ENCODE measurements at regions not wholly inside any gene's neighbourhood (a gene's known extent, or its start where the extent isn't known, plus 50 kb on each side); places are given as distances from the start of the nearest gene placed in this dataset.
"Not testable (repeated sequence)": the region's sequence is repeated elsewhere in the genome, so short reads cannot be mapped to it uniquely, and the experiment has no call there.

DNA sequence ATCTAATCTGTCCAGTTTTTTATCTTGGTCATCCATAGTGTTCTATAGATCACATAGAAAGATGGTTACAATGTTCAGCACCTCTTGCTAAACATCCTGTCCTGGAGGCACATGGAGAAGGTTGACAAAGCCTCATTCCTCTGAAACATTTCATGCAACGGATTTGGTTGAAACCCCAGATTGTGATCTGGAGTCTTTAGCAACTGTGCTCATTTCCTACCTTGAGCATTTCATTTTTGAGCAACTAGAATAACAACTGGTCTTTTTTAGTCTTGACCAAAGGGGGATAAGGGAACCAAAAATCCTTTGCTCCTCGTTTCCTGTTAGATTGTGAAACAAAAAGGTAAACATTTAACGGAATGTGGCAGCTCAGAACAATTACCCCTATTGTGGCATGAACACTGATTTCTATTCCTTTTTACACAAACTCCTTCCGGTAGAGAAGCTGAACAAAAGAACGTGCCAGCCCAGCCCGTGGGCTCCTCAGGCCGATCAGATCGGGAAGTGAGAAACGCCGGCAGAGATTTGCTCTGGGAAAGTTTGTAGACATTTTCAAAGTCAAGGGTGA lies 94.7 kb upstream of the ERRFI1 start:
- DNase-seq (ENCODE audit: extremely low spot score): no peak
- TF ChIP-seq, protein P1, sequence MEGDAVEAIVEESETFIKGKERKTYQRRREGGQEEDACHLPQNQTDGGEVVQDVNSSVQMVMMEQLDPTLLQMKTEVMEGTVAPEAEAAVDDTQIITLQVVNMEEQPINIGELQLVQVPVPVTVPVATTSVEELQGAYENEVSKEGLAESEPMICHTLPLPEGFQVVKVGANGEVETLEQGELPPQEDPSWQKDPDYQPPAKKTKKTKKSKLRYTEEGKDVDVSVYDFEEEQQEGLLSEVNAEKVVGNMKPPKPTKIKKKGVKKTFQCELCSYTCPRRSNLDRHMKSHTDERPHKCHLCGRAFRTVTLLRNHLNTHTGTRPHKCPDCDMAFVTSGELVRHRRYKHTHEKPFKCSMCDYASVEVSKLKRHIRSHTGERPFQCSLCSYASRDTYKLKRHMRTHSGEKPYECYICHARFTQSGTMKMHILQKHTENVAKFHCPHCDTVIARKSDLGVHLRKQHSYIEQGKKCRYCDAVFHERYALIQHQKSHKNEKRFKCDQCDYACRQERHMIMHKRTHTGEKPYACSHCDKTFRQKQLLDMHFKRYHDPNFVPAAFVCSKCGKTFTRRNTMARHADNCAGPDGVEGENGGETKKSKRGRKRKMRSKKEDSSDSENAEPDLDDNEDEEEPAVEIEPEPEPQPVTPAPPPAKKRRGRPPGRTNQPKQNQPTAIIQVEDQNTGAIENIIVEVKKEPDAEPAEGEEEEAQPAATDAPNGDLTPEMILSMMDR (IDR thresholded peaks at IDR 0.05; ENCODE audit: control extremely low read depth, extremely low read depth, low read depth, missing control alignments): no peak
- ChIA-PET CTCF (interaction anchor here (0.7 to 1.3 kb wide), 3 partner anchors 15 to 194 kb away, joined by 3 read pairs; no protein-coding TSS in a partner anchor), POLR2A (no interaction called here)

DNA sequence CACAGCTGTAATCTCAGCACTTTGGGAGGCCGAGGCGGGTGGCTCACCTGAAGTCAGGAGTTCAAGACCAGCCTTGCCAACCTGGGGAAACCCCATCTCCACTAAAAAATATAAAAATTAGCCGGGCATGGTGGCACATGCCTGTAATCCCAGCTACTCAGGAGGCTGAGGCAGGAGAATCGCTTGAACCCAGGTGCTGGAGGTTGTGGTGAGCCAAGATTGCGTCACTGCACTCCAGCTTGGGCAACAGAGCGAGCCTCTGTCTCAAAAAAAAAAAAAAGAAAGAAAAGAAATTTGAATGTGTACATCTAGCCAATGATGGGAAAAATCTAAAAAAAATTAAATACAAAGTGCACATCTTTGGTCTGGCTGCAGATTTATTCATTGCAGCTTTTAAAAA lies 92.6 kb upstream of the ERRFI1 start:
- POLR2A ChIA-PET; DNase-seq (ENCODE audit: extremely low spot score): not testable (repeated sequence)
- CTCF ChIA-PET: interaction anchor here (1.2 to 1.6 kb wide), 2 partner anchors 14 to 17 kb away, joined by 4 read pairs; no protein-coding TSS in a partner anchor

DNA sequence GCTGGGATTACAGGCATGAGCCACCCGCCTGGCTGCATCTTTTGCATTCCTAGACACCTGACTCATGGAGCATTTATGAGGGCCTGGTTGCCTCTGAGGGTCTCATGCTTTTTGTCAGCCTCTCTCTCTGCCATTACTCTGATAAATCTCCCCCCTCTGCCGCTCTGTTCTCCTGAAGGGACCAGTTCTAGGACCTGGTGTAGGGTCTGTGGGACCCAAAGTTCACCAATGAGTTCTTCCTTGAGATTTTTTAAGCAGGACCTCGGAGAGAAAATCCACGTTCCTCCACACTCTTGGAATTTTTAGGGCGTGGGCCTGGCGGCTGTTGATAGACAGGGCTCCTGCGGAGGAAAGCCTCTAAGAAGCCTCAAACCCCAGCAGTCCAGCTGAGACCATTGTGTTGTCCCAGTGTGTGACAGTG lies 91.9 kb upstream of the ERRFI1 start:
- CTCF ChIA-PET: interaction anchor here (1.2 to 1.6 kb wide), 2 partner anchors 15 to 18 kb away, joined by 4 read pairs; no protein-coding TSS in a partner anchor
- POLR2A ChIA-PET: no interaction called here
- DNase-seq (ENCODE audit: extremely low spot score): no peak
- TF ChIP-seq, protein P1 (IDR thresholded peaks at IDR 0.05; ENCODE audit: control extremely low read depth, extremely low read depth, low read depth, missing control alignments): no peak

DNA sequence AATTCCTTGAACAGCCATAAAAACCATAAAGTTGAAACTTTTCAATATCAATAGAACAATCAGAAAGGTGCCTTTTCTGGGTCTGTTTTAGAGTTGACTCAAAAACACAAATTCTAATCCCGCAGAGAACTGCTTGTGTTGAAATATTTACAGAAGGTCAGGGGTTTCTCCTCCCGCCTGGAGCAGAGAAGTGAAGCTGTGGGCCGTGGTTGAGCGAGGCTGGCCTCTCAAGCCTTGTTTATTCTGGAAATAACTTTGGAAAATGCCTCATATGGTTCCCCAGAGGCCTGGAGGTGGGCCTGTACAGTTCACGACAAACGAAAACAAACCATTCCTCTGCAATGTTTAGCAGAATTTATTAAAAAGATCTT lies 90.8 kb upstream of the ERRFI1 start:
- CTCF ChIA-PET: no interaction called here
- TF ChIP-seq, protein P1 (IDR thresholded peaks at IDR 0.05; ENCODE audit: control extremely low read depth, extremely low read depth, low read depth, missing control alignments): no peak
- DNase-seq (ENCODE audit: extremely low spot score): no peak
- POLR2A ChIA-PET: no interaction called here

DNA sequence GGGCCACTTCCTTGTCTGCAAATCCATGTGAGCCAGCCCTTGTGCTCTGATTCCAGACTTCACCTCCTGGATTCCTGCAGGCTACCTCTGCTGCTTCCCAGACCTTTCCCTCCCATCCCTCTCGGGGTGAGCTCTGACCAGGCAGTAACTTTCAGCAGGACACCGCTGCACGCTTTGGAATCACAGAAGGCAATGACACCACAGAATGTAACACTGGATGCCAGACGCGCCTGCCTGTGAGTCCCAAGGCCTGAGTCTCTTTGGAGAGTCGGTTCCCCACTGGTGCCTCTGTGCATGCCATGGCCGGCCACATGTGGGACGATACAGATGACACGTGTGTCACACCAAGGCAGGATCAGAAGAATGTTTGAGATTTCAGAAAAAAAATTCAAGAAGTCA lies 89.7 kb upstream of the ERRFI1 start:
- CTCF ChIA-PET: interaction anchor here (1.2 to 1.3 kb wide), 2 partner anchors 14 to 20 kb away, joined by 3 to 4 read pairs; no protein-coding TSS in a partner anchor
- POLR2A ChIA-PET: no interaction called here
- DNase-seq (ENCODE audit: extremely low spot score): no peak
- TF ChIP-seq, protein P1 (IDR thresholded peaks at IDR 0.05; ENCODE audit: control extremely low read depth, extremely low read depth, low read depth, missing control alignments): no peak

DNA sequence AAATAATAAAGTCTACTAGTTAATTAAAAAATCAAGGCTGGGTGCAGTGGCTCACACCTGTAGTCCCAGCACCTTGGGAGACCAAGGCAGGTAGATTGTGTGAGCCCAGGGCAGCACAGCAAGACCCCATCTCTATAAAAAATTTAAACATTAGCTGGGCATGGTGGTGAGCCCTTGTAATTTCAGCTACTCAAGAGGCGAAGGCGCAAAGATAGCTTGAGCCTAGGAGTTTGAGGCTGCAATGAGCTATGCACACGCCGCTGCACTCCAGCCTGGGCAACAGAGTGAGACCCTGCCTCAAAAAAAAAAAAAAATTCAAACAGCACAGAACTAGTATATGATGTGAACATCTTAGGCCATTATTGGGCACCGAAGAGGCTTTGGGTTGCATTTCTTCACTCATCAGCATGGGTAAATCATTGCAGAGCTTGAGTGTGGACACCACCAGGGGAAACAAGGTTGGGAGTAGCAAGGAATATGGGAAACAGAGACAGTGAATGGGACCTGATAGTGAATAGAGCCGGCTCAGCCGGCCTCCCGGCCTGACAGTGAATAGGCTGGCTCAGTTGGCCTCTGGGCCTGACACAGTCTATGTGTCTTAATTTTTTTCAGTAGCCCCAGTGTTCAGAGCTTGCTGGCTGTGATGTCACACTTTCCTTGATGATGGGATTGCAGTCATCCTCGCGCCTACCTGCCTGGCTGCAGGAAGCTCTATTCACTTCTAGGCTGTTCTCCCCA lies 89.1 kb upstream of the ERRFI1 start:
- TF ChIP-seq, protein P1 (IDR thresholded peaks at IDR 0.05; ENCODE audit: control extremely low read depth, extremely low read depth, low read depth, missing control alignments): no peak
- DNase-seq (ENCODE audit: extremely low spot score): no peak
- CTCF ChIA-PET: interaction anchor here (1.2 to 1.3 kb wide), 2 partner anchors 14 to 21 kb away, joined by 3 to 4 read pairs; no protein-coding TSS in a partner anchor
- POLR2A ChIA-PET: no interaction called here

Data from GM10248 (cell line).